Smooth muscle cell of the brain vasculature (primary cell): ENCODE measurements at regions not wholly inside any gene's neighbourhood (a gene's known extent, or its start where the extent isn't known, plus 50 kb on each side); places are given as distances from the start of the nearest gene placed in this dataset.
"Not testable (repeated sequence)": the region's sequence is repeated elsewhere in the genome, so short reads cannot be mapped to it uniquely, and the experiment has no call there.

Experiments used
- DNase-seq: peaks from one replicate; pipeline ENCODE4 v3.0.0-alpha.2; 2012; ENCODE audit warnings: low read depth, low spot score

DNA sequence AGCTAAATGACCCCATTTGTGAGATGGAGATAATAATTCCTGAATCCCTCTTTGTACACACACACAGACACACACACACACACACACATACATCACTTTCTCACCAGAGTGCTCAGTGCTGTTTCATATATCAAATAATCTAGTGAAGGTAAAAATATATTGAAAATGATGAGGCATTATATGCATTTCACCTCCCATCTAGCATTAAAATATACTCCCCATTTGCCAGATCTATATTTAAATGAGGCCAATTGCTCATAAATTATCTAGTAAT, 490.7 kb upstream of the FLRT2 start:
- DNase-seq: no peak

DNA sequence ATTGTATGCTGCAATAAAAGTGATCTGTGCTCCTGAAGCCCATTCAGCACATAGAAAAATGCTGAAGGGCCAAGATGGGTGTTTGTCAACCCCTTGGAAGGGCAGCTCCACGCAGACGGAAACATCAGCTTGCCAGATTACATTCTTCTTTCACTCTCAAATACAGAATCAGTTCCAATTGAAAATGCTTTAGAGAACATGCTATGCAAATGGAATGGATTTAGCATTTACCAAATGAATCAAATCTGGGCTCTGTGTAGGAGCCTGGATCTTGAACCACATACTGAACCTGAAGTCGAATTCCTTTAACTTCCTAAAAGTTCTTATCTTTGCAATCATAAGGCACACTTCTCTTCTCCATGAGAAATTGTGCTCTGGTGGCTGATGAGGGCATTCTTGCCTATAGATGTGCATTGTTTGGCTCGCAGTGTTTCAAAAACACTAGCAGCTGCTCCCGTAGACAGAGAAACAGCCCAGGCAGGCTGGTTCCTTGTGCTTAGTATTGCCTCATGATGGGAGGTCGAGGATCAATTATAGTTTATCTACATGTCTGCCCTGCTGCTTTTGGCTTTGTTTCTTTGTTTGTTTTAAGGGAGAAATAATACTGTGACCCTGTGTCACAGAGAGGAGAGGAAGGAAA, 489.8 kb upstream of the FLRT2 start:
- DNase-seq: no peak

DNA sequence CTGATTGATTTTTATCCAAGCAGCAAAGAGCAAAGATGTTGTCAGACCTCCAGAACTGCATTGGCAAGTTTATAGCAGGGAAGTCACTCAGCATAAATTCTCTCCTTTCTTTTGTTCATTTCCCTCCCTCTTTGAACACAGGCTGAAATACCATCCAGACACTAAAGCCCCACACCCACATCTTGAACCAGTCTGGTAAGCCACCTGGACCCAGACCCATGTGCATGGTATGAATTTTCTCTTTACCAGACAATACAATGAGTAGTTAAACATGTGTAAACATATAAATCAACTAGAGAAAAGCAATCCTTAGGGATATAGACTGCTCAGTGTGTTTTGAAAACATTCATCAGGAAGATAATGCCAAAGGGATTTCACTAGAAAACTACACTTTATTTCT, 488.3 kb upstream of the FLRT2 start:
- no peak for DNase-seq

DNA sequence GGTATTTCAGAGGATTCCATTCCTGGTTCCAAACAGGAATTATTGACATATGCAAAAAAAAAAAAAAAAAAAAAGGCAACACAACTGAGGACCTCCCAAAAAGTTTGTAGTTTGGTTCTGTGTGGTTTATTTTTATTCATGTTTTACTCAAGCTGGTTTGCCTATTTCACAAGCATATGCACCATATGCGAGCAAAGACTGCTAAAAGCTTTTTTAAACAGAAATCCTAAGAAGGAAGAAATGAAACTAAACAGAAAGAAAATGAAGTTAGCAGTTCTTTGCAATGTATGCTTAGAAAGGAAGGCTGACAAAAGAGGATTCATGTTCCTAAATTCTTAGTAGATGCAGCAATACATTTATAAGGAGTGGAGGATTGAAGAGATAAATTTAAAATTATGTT, 487.6 kb upstream of the FLRT2 start:
- DNase-seq: no peak

DNA sequence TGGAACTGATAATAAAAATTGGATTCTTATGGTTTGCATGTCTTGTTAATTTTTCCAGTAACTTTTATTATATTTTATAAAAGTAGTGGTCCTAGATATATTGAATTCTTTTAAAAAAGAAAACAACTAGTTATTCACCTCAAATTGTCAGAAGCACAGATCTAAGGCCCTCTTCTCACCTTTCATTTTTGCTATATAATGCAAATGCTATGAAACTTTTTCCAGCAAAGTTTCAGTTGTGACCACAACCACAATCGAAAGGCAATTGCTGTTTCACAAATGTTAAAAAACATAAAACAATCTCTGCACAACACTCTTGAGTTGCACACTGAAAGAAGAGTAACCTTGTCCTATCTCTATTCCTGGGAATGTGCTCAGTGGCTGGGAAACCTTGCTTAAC, 479.8 kb upstream of the FLRT2 start:
- DNase-seq: no peak

DNA sequence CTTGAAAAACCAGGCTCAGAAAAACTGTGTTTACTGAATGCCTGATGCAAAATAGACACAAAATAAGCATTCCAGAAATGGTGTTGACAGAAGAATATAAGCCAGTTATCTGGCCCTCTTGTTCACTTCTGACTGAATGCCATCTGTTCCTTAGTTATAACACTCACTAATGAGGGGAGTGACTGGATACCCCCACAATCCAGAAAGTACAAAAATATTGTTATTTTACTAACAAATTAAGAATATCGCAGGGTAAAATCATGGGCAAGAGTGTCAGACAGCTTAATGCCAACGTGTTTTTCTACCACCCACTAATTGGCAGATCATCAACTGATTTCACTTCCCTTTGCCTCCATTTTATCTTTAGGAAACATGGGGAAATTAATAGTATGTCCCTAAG, 477.3 kb upstream of the FLRT2 start:
- DNase-seq: no peak

DNA sequence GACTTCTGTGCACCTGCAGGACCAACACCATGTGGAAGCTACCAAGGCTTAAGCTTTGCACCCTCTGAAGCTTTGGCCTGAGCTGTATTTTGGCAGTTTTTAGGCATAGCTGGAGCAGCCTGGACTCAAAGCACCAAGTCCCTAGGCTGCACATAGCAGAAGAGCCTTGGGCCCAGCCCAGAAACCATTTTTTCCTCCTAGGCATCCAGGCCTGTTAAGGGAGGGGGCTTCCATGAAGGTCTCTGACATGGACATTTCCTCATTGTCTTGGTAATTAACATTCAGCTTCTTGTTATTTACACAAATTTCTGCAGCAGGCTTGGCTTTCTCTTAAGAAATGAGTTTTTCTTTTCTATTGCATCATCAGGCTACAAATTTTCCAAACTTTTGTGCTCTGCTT, 475.8 kb upstream of the FLRT2 start:
- DNase-seq: no peak

DNA sequence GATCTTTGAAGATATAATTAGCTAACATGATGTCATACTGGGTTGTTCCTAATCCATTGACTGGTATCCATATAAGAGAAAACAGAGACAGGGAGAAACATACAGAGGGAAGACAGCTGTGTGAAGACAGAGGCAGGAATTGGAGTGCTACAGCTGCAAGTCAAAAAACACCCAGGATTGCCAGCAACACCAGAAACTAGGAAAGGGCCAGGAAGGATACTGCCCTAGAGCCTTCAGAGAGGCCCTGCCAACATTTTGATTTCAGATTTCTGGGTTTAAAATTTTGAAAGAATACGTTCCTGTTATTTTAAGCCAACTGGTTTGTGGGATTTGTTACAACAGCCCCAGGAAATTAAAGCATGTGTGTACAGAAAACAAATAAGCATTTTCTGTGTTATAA, 473.7 kb upstream of the FLRT2 start:
- DNase-seq: no peak

DNA sequence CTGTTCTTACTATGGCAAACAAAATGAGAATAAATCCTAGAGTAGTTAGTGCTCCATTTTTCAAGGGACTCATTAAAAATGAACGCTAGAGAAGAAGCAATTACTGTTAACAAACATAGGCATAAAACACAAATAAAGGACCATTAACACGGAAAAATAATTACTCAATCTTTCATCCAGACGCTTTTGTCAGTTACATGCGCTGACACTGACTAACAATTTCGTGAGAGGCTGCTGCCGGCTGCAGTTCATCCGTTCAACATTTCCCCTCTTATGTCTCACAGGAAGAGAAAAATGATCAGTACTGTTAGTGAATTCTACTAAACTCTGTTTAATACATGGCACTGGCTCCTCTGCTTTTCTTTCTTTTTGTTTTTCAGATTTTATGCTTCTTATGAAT, 472.7 kb upstream of the FLRT2 start:
- no peak for DNase-seq

DNA sequence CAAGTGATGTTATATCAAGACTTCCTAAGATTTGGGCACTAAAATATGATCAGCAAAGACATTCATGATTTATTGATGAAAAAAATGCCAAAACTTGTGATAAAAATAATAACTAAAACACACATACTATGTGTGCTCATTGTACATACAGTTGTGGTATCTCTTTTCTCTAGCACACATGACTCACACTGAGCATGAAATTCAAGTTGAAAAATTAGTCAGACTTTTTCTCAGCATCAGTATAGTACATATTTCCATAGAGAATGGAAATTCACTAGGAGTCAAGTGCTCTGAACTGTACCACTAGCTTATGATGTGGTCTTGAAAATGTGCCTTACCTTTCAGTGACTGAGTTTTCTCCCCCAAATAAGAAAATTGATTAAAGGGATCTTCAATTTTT, 471.8 kb upstream of the FLRT2 start:
- DNase-seq: no peak

DNA sequence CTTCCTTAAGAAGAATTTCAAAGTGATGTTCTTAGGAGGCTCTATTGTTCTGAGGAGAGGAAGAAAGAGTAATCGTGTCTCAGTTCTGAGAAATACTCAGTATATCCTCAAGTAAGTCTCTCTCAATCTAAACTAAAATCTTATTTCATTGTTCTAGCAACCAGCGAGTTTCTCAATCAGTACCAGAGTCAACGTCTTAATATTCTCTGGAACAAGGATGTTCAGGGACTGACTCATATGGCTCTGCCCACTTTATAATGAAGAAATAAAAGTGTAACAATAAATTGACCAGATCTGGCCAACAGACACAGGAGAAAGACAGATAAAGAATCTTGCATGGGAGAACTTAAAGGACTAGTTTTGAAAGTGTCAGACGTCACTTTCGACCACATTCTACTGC, 469.8 kb upstream of the FLRT2 start:
- DNase-seq: no peak

DNA sequence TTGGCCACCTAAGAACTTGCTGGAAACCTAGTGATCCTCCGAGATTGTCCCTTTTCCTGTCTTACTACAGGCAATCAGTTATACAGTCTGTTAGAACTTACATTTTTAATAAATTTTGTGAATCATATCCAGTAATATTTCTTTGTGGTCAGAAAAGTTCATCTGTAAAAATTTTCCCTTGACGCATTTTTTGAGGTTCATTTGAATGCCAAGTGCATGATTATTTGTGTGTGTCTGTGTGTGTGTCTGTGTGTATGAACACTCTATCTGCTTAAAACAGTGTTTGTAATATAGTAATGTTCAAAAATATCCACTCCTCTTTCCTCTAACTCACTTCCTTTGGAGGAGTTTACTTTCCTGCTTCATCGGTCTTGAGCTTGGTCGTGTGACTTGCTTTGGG, 468.7 kb upstream of the FLRT2 start:
- no peak for DNase-seq

DNA sequence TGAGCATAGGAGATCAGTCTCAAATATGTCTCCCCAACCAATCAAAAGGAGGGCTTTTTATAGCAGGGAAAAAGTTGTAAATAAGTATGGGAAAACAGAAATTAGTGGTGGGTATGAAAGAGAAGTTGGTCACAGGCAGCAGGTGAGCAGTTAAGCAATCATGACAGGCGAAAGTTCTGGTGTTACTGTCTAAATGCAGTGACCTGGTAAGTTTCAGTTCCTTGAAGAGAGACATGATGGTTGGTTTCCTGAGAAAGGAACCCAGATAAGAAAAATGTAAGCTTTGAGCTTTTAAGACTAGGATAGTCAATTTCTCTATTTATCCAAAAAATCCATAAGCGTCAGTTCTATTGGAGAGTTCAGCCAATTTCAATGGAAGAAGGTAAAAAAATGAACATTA, 466.2 kb upstream of the FLRT2 start:
- no peak for DNase-seq

DNA sequence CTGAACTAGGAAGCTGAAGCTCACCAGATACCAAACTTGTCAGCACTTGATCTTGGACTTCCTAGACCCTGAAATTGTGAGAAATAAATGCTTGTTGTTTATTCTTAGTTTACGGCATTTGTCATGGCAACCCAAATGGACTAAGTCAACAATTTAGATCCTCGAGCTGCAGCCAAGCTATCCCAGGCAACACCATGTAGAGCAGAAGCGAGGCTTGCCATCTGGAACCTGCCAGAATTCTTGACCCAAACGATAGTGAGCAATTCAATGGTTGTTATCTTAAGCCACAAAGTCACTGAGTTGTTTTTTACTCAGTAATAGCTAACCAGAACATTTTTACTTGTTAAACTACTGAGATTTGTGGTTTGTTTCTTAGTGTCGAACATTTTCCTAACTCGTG, 458.5 kb upstream of the FLRT2 start:
- no peak for DNase-seq

DNA sequence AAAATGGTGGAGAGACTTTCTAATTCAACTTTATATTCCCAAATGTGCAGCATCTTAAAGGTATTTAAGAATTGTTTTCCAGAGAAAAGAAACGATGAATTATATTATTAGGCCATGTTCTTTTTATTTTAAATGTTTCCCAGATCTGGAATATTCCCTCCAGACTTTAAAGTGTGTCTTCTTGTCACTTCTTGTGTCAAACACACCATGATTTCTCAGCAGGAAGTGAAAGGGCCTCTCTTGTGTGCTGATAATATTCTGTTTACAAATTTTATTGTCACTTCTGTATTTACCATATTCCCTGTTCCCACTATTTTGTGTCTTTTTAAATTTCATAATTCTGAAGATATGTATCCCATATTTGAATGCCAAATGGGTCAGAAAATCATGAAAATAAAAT, 455.0 kb upstream of the FLRT2 start:
- DNase-seq: no peak

DNA sequence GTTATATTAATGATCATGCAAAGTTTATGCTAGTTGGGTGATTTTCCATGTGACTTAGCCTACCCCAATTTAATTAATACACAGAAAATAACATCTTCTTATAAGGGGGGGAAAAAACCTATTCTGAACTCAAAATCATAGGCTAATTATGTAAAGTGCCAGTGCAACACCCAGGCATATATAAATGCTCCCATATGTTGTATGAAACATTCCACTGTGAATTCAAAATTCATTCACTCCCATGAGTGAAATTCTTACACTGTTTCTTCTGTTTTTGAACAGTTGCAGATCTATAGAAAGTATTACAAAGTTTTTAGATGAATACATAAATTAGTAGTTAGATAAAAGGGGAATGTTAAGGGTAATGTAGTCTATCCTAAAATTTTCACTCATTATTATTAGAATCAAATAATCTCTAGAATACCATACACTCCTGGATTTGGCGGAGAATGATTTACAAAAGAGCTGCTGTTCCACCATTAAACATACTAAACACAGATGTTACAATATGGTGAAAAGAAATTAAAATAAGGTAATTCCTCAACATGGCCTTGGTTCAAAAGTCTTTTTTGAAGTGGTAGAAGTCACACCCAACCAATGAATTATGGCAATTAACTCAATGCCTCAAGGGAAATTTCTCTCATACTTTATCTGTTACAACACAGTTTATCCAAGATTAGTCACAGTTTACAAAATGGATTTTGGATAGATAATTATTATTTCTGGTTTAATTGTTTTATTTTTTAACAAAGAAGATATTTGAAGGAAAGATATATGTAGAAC, 454.1 kb upstream of the FLRT2 start:
- no peak for DNase-seq

DNA sequence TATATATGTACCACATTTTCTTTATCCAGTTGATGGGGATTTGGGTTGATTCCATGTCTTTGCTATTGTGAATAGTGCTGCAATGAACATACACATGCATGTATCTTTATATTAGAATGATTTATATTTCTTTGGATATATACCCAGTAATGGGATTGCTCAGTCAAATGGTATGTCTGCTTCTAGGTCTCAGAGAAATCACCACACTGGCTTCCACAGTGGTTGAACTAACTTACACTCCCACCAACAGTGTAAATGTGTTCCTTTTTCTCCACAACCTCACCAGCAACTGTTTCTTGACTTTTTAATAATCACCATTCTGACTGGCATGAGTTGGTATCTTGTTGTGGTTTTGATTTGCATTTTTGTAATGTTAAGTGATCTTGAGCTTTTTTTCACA, 452.2 kb upstream of the FLRT2 start:
- DNase-seq: not testable (repeated sequence)

DNA sequence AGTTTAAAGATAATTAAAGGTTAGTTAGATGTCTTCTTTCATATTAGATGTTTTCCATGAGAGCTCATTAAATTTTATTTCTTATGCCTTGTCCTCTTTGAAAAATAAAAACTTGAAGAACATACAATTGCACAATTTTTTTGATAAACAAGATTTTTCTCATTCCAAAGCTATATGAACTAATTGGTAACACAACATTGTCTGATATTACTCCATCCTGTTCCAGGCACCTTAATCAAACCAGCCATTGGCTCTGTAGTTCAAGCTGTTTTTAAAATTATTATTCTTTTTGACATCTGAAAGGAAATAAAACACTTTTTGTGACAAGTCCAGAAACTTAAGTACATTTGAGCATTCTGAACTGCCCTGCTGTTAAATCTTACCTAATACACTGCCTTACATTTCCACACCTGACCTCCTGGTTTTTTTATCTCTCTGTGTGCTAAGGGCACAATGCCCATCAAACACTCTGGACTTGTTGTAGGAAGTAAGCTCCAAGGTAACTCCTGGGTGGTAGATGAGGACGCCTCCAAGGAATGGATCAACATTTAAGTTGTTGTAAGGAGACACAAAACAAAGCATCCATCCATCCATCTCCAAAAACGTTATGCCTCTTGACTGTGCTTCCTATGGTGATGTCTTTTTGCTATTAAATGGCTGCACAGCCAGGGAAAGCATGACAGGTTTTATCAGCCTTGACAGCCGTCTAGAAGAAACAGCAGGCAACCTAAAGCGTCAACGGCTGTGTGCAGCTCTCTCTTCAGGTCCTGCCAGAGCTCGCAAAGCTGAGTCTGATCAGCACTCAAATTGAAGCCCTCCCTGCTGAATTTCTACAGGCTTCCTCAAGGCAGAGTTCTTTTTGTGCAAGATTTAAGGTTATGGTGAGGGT, 449.9 kb upstream of the FLRT2 start:
- DNase-seq: no peak

DNA sequence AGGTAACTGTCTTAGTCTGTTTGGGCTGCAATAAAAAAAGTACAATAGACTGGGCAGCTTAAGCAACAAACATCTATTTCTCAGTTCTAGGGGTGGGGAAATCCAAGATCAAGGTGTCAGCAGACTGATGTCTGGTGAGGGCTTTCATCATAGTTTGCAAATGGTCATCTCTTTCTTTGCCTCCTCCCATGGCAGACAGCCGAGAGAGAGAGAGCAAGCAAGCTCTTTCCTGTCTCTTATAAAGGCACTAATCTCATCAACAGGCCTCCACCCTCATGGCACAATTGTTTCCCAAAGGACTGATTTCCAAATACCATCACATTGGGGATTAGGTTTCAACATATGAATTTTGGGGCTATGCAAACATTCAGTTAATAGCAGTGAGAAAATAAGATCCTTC, 445.6 kb upstream of the FLRT2 start:
- no peak for DNase-seq

DNA sequence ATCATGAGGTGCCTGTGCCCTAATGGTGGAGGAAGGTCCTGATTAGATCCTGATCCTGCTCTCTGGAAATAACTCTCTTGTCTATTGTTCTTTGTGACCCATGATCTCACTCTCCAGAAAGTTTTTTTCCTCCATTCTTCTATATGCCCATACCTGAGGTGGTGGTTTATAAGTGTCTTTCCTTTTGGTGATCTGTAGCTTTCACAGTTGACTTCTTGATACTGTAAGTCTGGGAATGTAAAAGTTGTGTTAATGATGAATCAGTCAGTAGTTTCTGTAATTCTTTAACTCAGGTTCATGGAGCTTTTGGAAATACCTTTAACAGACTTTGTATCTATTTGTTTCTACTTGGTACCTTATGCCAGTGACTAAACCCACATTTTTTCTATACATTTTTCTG, 444.0 kb upstream of the FLRT2 start:
- no peak for DNase-seq

DNA sequence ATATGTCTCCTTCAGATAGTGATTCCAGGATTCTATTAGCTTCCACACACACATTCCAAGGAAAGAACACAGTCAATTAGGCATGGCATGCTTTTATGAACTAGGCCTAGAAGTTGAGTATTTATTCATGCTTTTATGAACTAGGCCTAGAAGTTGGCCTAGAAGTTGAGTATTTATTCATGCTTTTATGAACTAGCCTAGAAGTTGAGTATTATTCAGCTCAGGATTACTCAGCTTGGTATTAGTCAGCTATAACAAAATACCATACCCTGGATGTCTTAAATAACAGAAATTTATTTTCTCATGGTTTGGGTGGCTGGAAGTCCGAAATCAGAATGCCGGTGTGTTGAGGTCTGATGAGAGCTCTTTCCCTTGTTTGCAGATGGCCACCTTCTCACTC, 442.7 kb upstream of the FLRT2 start:
- DNase-seq: no peak

DNA sequence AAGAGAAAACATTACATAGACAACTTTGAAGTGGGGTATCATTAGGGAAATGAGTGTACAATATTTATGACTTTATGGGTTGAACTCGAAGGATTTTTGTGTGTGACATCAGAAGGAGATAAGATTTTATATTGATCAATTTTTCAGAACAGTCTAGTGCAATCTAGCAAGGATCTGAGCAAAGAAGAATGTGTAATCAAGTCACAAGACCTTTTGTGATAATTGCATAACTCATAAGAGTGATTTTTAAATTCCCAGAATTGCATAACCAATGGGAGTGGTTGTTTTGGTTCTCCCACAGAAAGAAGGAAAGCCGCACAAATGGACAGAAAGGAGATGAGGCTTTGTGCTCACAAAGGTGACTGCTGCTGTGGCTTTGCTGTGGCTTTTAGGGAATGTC, 441.8 kb upstream of the FLRT2 start:
- no peak for DNase-seq

DNA sequence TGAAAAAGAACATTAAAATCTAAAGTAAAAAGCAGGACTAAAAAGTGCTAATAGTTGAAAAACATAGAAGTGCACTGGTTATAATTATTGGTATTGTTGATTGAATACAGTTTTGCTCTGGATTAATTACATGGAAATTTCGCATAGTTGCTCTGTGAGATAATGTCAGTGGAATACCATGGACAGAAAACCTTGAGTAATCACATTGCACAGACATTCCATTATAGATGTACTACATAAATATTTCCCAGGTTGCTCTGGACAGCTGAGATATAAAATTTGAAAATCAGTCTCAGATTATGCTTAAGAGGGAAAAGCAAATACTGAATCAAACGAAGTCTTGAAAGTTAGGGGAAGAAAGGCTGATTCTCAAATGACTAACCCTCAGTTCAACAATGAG, 439.3 kb upstream of the FLRT2 start:
- no peak for DNase-seq
